ENCODE measurements at regions not wholly inside any gene's neighbourhood (a gene's known extent, or its start where the extent isn't known, plus 50 kb on each side); places are given as distances from the start of the nearest gene placed in this dataset.

- Histone ChIP-seq H3K27ac (ENCODE audit: low read depth in 1 of 2, low read length in 2 of 2) (no peak overlapping the region), H3K36me3 (replicated peaks in 1 of 2; ENCODE audit: control insufficient read depth in 1 of 2, insufficient read depth in 2 of 2, low read length in 2 of 2) (no peaks in the 10 kb centered on the region), H3K4me3 (replicated peaks in 1 of 3; ENCODE audit: low read depth in 2 of 3, low read length in 3 of 3) (no peak overlapping the region), H3K79me2 (ENCODE audit: insufficient read depth, low read length) (no peaks in the 10 kb centered on the region), H2AFZ (ENCODE audit: insufficient read depth, low read depth, low read length, poor library complexity, severe bottlenecking) (no peak overlapping the region), H4K20me1 (ENCODE audit: insufficient read depth, low read length) (no peaks in the 10 kb centered on the region), H3K9me3 (replicated peaks in 1 of 2; ENCODE audit: control insufficient read depth in 1 of 2, insufficient read depth in 1 of 2, low read length in 2 of 2) (peaks cover 25% of the 10 kb centered on the region in 2 donors), H3K9ac (ENCODE audit: insufficient read depth, low read length, poor library complexity, severe bottlenecking) (no peak overlapping the region), H3K27me3 (ENCODE audit: control insufficient read depth in 2 of 2, insufficient read depth in 2 of 2, low read length in 2 of 2) (no peaks in the 10 kb centered on the region), H3K4me1 (ENCODE audit: control insufficient read depth in 1 of 2, insufficient read depth in 2 of 2, low read length in 2 of 2) (no peaks in the 10 kb centered on the region), H3K4me2 (replicated peaks; ENCODE audit: extremely low read depth, low read length, poor library complexity, severe bottlenecking) (no peak overlapping the region)
- Mint-ChIP-seq H3K36me3 (no peaks in the 10 kb centered on the region), H3K4me3 (no peak overlapping the region), H3K27me3 (ENCODE audit: low read depth in 3 of 3) (peaks cover 0 to 2% (median 0%) of the 10 kb centered on the region in 3 donors), H3K9me3 (peaks cover 3 to 26% (median 20%) of the 10 kb centered on the region in 7 donors), H3K4me1 (no peaks in the 10 kb centered on the region), H3K27ac (no peak overlapping the region)
- no peak for DNase-seq
- intact Hi-C loops (cut with micrococcal nuclease): no loop called here
- WGBS (ENCODE audit: insufficient coverage): no CpG with 5 or more reads among the region's 1 CpG
- no peak for TF ChIP-seq CTCF (IDR thresholded peaks at IDR 0.05)
Measured at GRCh38 chr14:95808371-95808770, 68.3 kb upstream of the TUNAR start.

- peaks cover 0 to 6% (median 3%) of the 10 kb centered on the region in 7 donors for H3K9me3 Mint-ChIP-seq
- no peak overlapping the region for H3K4me3 Mint-ChIP-seq
- Histone ChIP-seq H3K4me3 (replicated peaks in 1 of 3; ENCODE audit: low read depth in 2 of 3, low read length in 3 of 3) (no peak overlapping the region), H3K27me3 (ENCODE audit: control insufficient read depth in 2 of 2, insufficient read depth in 2 of 2, low read length in 2 of 2) (no peaks in the 10 kb centered on the region), H3K4me1 (ENCODE audit: control insufficient read depth in 1 of 2, insufficient read depth in 2 of 2, low read length in 2 of 2) (no peaks in the 10 kb centered on the region), H3K4me2 (replicated peaks; ENCODE audit: extremely low read depth, low read length, poor library complexity, severe bottlenecking) (no peak overlapping the region), H3K9me3 (replicated peaks in 1 of 2; ENCODE audit: control insufficient read depth in 1 of 2, insufficient read depth in 1 of 2, low read length in 2 of 2) (no peaks in the 10 kb centered on the region), H3K36me3 (replicated peaks in 1 of 2; ENCODE audit: control insufficient read depth in 1 of 2, insufficient read depth in 2 of 2, low read length in 2 of 2) (no peaks in the 10 kb centered on the region), H3K79me2 (ENCODE audit: insufficient read depth, low read length) (no peaks in the 10 kb centered on the region), H3K9ac (ENCODE audit: insufficient read depth, low read length, poor library complexity, severe bottlenecking) (no peak overlapping the region), H4K20me1 (ENCODE audit: insufficient read depth, low read length) (no peaks in the 10 kb centered on the region), H3K27ac (ENCODE audit: low read depth in 1 of 2, low read length in 2 of 2) (no peak overlapping the region), H2AFZ (ENCODE audit: insufficient read depth, low read depth, low read length, poor library complexity, severe bottlenecking) (no peak overlapping the region)
- intact Hi-C loops (cut with micrococcal nuclease): no loop called here
- no peaks in the 10 kb centered on the region for H3K4me1 Mint-ChIP-seq
- no peak for DNase-seq
- no peak overlapping the region for H3K27ac Mint-ChIP-seq
- TF ChIP-seq CTCF (IDR thresholded peaks at IDR 0.05): no peak
- no peaks in the 10 kb centered on the region for H3K36me3 Mint-ChIP-seq
- peaks cover 0 to 4% (median 1%) of the 10 kb centered on the region in 3 donors for H3K27me3 Mint-ChIP-seq (ENCODE audit: low read depth in 3 of 3)
- WGBS (ENCODE audit: insufficient coverage): 95% methylated on average over 4 of the region's 5 CpGs
Measured at GRCh38 chr14:95796788-95797187, 79.8 kb upstream of the TUNAR start.
